SK-N-SH (cell line): ENCODE measurements at regions not wholly inside any gene's neighbourhood (a gene's known extent, or its start where the extent isn't known, plus 50 kb on each side); places are given as distances from the start of the nearest gene placed in this dataset.

Experiments
- CTCF ChIA-PET: fragments of 300-600, 350-600 bp; formaldehyde crosslinking; extraction: SDS; loops from one replicate; lab custom pipeline; 2021; lab: Yijun Ruan, JAX
- POLR2A ChIA-PET: fragments of 350-600 bp; sonication (Branson Sonifier 250); formaldehyde crosslinking; extraction: SDS; loops from one replicate; lab custom pipeline; 2020; ENCODE audit warnings: antibody characterized with exemption, inconsistent platforms; lab: Yijun Ruan, JAX
- DNase-seq: peaks from one replicate; pipeline ENCODE4 v3.0.0; 2012
- H2AFZ ChIP-seq: fragments of 200-600 bp; sonication (generic); 2 replicates; pipeline ENCODE4 v1.8.1; 2016; ENCODE audit warnings: antibody characterized with exemption, mild to moderate bottlenecking, low read depth
- H3F3A ChIP-seq: fragments of 200-600 bp; sonication (generic); replicated peaks from 2 replicates; pipeline ENCODE3; 2016; ENCODE audit warnings: antibody characterized with exemption, mild to moderate bottlenecking; ENCODE audit not compliant: insufficient read depth
- H3K27ac ChIP-seq, 2 experiments: fragments of 200-500 bp in 1 of 2; fragments of 200-600 bp in 1 of 2; sonication (Bioruptor generic) in 1 of 2; sonication (generic), shearing (Covaris generic) in 1 of 2; 2 replicates each; pipeline versions ENCODE4 v1.5.1 to v1.6.1; 2014 to 2016; ENCODE audit warnings: low read depth in 2 of 2, inconsistent platforms in 1 of 2, low read length in 1 of 2, mild to moderate bottlenecking in 1 of 2, mixed read lengths in 1 of 2
- H3K27me3 ChIP-seq: fragments of 200-600 bp; sonication (generic), shearing (Covaris generic); 2 replicates; pipeline ENCODE4 v1.6.1; 2016; ENCODE audit warnings: mixed run types; ENCODE audit not compliant: insufficient read depth
- H3K36me3 ChIP-seq, 2 experiments: fragments of 200-500 bp in 1 of 2; fragments of 200-600 bp in 1 of 2; sonication (Bioruptor generic) in 1 of 2; sonication (generic) in 1 of 2; replicated peaks in 1 of 2; 2 replicates each; pipeline versions ENCODE3 to v1.5.1; 2014 to 2016; ENCODE audit warnings: low read length in 1 of 2, mild to moderate bottlenecking in 1 of 2; ENCODE audit not compliant: insufficient read depth in 2 of 2, control insufficient read depth in 1 of 2
- H3K4me1 ChIP-seq, 2 experiments: fragments of 200-500 bp in 1 of 2; fragments of 200-600 bp in 1 of 2; sonication (Bioruptor generic) in 1 of 2; sonication (generic), shearing (Covaris generic) in 1 of 2; 2 replicates each; pipeline versions ENCODE4 v1.5.1 to v1.6.1; 2014 to 2016; ENCODE audit warnings: low read depth in 1 of 2, low read length in 1 of 2, mixed run types in 1 of 2; ENCODE audit not compliant: insufficient read depth in 2 of 2, control insufficient read depth in 1 of 2
- H3K4me2 ChIP-seq: fragments of 200-600 bp; sonication (generic), shearing (Covaris generic); 2 replicates; pipeline ENCODE4 v1.6.1; 2017; ENCODE audit warnings: mixed run types
- H3K4me3 ChIP-seq, 2 experiments: fragments of 200-500 bp in 1 of 2; fragments of 200-600 bp in 1 of 2; sonication (Bioruptor generic) in 1 of 2; sonication (generic), shearing (Covaris generic) in 1 of 2; 2 replicates each; pipeline versions ENCODE4 v1.5.1 to v1.8.1; 2014 to 2016; ENCODE audit warnings: low read depth in 2 of 2, inconsistent platforms in 1 of 2, low read length in 1 of 2, mild to moderate bottlenecking in 1 of 2, mixed read lengths in 1 of 2, moderate library complexity in 1 of 2
- H3K79me2 ChIP-seq: fragments of 200-600 bp; sonication (generic); 2 replicates; pipeline ENCODE4 v1.8.1; 2017; ENCODE audit warnings: mild to moderate bottlenecking; ENCODE audit not compliant: insufficient read depth
- H3K9ac ChIP-seq: fragments of 200-600 bp; sonication (generic); 2 replicates; pipeline ENCODE4 v1.6.1; 2017; ENCODE audit warnings: mixed run types
- H3K9me2 ChIP-seq: fragments of 200-600 bp; sonication (generic); 2 replicates; pipeline ENCODE4 v1.6.1; 2017; ENCODE audit warnings: mixed run types
- H3K9me3 ChIP-seq: fragments of 200-600 bp; sonication (generic); 2 replicates; pipeline ENCODE4 v1.6.1; 2017; ENCODE audit warnings: mixed run types, mild to moderate bottlenecking, moderate library complexity
- H4K20me1 ChIP-seq: fragments of 200-600 bp; sonication (generic); 2 replicates; pipeline ENCODE4 v1.6.1; 2017; ENCODE audit warnings: mild to moderate bottlenecking, mixed run types; ENCODE audit not compliant: insufficient read depth
- ELF1 ChIP-seq: IDR thresholded peaks from 2 replicates; pipeline ENCODE4 v1.4.0; 2012
- EP300 ChIP-seq, 2 experiments: IDR thresholded peaks; 2 replicates each; pipeline versions ENCODE4 v1.4.0 to v1.6.1; 2012; ENCODE audit warnings: borderline replicate concordance in 1 of 2, low read depth in 1 of 2, low read length in 1 of 2
- EZH2phosphoT487 ChIP-seq: fragments of 200-600 bp; sonication (generic); IDR thresholded peaks from 2 replicates; pipeline ENCODE4 v1.6.1; 2017; ENCODE audit warnings: low read depth, mixed run types, mild to moderate bottlenecking, antibody characterized with exemption, moderate library complexity, borderline replicate concordance
- FOSL2 ChIP-seq: IDR thresholded peaks from 2 replicates; pipeline ENCODE4 v1.4.0; 2012; ENCODE audit warnings: low read depth, mild to moderate bottlenecking, moderate library complexity, borderline replicate concordance
- FOXM1 ChIP-seq: IDR thresholded peaks from 2 replicates; pipeline ENCODE4 v1.4.0; 2012; ENCODE audit warnings: low read depth, mild to moderate bottlenecking
- MAX ChIP-seq: IDR thresholded peaks from 2 replicates; pipeline ENCODE4 v1.4.0; 2012; ENCODE audit warnings: low read depth
- NFIC ChIP-seq: IDR thresholded peaks from 2 replicates; pipeline ENCODE4 v1.4.0; 2012; ENCODE audit warnings: borderline replicate concordance
- RAD21 ChIP-seq: IDR thresholded peaks from 2 replicates; pipeline ENCODE4 v1.6.1; 2012; ENCODE audit warnings: mild to moderate bottlenecking, low read length
- RCOR1 ChIP-seq: fragments of 150-350 bp; IDR thresholded peaks from 2 replicates; pipeline ENCODE4 v1.6.1; 2017; ENCODE audit warnings: antibody characterized with exemption, low read length
- REST ChIP-seq: IDR thresholded peaks from 2 replicates; pipeline ENCODE4 v1.6.1; 2012; ENCODE audit warnings: mild to moderate bottlenecking, low read depth, low read length, moderate library complexity
- RFX5 ChIP-seq: IDR thresholded peaks from 2 replicates; pipeline ENCODE4 v1.6.1; 2012; ENCODE audit warnings: mild to moderate bottlenecking, improper control_type of control experiment, low read length
- SMC3 ChIP-seq: IDR thresholded peaks from 2 replicates; pipeline ENCODE4 v1.6.1; 2012; ENCODE audit warnings: low read depth, low read length, improper control_type of control experiment
- TAF1 ChIP-seq: IDR thresholded peaks from 2 replicates; pipeline ENCODE4 v1.6.1; 2012; ENCODE audit warnings: low read depth, mild to moderate bottlenecking, low read length, moderate library complexity, borderline replicate concordance
- TCF12 ChIP-seq: IDR thresholded peaks from 2 replicates; pipeline ENCODE4 v1.4.0; 2012
- USF1 ChIP-seq: IDR thresholded peaks from 2 replicates; pipeline ENCODE4 v1.4.0; 2012; ENCODE audit warnings: low read depth, borderline replicate concordance
- WGBS: methylation state at CpG from one replicate; pipeline ENCODE4 v1.1.6; 2017; ENCODE audit warnings: low lambda C conversion rate; 5-methylcytosine and 5-hydroxymethylcytosine counted together

DNA sequence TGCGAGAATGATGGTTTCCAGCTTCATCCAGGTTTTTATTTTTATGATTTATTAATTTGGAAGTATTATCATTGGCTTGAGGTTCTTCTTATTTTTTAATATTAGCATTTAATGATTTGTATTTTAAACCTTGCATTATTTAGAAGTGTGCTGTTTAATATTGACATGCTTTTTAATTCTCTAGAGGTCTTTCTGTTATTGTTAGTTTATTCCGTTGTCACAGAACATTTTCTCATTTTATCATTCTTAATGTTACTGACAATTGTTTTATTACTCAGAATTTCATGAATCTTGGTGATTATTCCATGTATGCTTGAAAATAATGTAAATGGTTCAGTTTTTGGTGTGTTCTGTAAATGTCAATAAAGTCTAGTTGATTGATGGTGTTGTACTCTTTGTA is 463.5 kb upstream of the NOVA1 start:
- Histone ChIP-seq H3K79me2 (no peaks in the 10 kb centered on the region), H4K20me1 (no peaks in the 10 kb centered on the region), H3K4me1 (no peaks in the 10 kb centered on the region), H2AFZ (no peak overlapping the region), H3K4me3 (no peak overlapping the region), H3K9me2 (no peaks in the 10 kb centered on the region), H3K9ac (no peak overlapping the region), H3K36me3 (no peaks in the 10 kb centered on the region), H3F3A (no peaks in the 10 kb centered on the region), H3K27ac (no peak overlapping the region), H3K27me3 (no peaks in the 10 kb centered on the region), H3K9me3 (no peaks in the 10 kb centered on the region), H3K4me2 (no peak overlapping the region)
- 47% methylated on average over 2 of the region's 2 CpGs for WGBS
- no peak for DNase-seq
- POLR2A ChIA-PET = no interaction called here
- CTCF ChIA-PET = no interaction called here
- no peak for TF ChIP-seq EP300 (IDR thresholded peaks at IDR 0.05; ENCODE audit: borderline replicate concordance in 1 of 2, low read depth in 1 of 2, low read length in 1 of 2)
- TF ChIP-seq ELF1 = no peak
- no peak for TF ChIP-seq TCF12
- TF ChIP-seq RCOR1 = no peak
- no peak for TF ChIP-seq MAX
- no peak for TF ChIP-seq EZH2phosphoT487
- no peak for TF ChIP-seq RAD21
- no peak for TF ChIP-seq FOXM1
- TF ChIP-seq USF1 = no peak
- TF ChIP-seq REST = no peak
- no peak for TF ChIP-seq TAF1
- no peak for TF ChIP-seq RFX5

DNA sequence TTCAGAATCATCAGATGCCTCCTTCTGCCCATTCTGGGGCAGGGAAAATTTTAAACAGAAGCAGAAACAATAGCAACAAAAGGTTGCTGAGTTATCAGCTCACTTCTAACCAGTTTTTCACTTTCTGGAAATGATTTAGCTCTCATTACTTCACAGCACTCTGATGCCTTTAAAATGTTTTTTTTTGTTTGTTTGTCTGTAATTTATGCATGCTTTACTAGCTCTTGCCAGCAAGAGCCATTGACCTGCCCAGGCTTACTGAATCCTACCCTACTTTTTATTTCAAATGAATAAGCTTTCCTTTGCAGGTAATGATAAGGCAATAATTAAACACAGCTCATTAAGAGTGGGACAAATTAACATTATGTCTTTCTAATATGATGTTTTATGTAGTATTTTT is 466.1 kb upstream of the NOVA1 start:
- Histone ChIP-seq H3K79me2 (no peaks in the 10 kb centered on the region), H3K4me3 (no peak overlapping the region), H3F3A (no peaks in the 10 kb centered on the region), H3K9ac (no peak overlapping the region), H2AFZ (no peak overlapping the region), H3K4me2 (no peak overlapping the region), H3K27ac (no peak overlapping the region), H4K20me1 (no peaks in the 10 kb centered on the region), H3K9me2 (no peaks in the 10 kb centered on the region), H3K4me1 (no peaks in the 10 kb centered on the region), H3K27me3 (no peaks in the 10 kb centered on the region), H3K36me3 (no peaks in the 10 kb centered on the region), H3K9me3 (no peaks in the 10 kb centered on the region)
- ChIA-PET CTCF (interaction anchor here (0.6 to 0.8 kb wide), 2 partner anchors 12 to 39 kb away, joined by 3 read pairs; no protein-coding TSS in a partner anchor), POLR2A (no interaction called here)
- TF ChIP-seq TAF1 = no peak
- TF ChIP-seq EP300 (IDR thresholded peaks at IDR 0.05; ENCODE audit: borderline replicate concordance in 1 of 2, low read depth in 1 of 2, low read length in 1 of 2) = no peak
- TF ChIP-seq NFIC = no peak
- no peak for TF ChIP-seq FOSL2
- TF ChIP-seq FOXM1 = no peak
- TF ChIP-seq SMC3 = no peak
- no peak for TF ChIP-seq REST
- no peak for TF ChIP-seq EZH2phosphoT487
- no peak for DNase-seq
